Non-pigmented ciliary epithelial cell (primary cell): ENCODE measurements at regions not wholly inside any gene's neighbourhood (a gene's known extent, or its start where the extent isn't known, plus 50 kb on each side); places are given as distances from the start of the nearest gene placed in this dataset.
"Not testable (repeated sequence)": the region's sequence is repeated elsewhere in the genome, so short reads cannot be mapped to it uniquely, and the experiment has no call there.

Experiments used
- DNase-seq: peaks from one replicate; pipeline ENCODE4 v3.0.0-alpha.2; 2010; ENCODE audit warnings: low read depth

GRCh38 chr1:47684964-47685762 lies 247.3 kb downstream of the FOXD2 start:
- DNase-seq = no peak

- no peak for DNase-seq
Measured at GRCh38 chr1:47685763-47686066, 247.9 kb downstream of the FOXD2 start.

DNA sequence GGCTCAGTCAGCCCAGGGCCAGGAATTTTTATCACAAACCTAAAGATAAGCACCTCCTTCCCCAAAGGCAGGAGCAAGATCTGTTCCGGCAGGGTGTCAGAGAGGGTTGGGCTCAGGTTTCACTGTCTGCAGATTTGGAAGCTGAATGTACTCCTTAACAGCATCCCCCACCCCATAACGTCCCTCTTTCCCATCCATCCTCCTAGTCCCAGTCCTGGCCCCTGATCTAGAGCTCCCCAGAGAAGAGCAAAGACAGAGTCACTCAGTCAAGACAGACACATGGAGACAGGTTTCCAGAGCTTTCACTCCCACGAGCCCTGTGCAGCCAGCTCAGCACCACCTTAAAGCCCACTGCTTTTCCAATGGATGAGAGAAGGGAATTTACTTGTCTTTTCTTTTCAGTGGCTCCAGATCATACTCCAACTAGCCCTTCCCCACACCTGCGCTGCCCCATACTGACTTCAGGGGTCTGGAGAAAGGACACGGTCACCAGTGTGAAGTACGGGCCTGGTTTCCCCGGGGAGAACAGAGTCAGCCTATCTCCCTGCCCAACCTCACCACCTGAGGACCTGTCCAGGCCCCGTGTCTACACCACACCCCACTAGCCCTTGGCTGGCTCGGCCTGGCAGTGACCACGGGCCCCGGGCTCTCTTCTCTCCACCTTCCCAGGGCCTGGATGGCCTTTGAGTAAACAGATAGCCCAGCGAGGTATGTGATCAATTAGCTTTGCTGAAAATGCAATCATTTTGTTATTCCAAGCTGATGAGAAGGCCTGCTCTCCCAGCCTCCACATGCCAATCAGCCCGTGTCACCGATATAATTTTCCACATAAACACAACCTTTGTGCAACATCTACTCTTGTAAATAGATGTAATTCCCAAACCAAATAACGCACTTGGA lies 249.1 kb downstream of the FOXD2 start:
- no peak for DNase-seq

DNA sequence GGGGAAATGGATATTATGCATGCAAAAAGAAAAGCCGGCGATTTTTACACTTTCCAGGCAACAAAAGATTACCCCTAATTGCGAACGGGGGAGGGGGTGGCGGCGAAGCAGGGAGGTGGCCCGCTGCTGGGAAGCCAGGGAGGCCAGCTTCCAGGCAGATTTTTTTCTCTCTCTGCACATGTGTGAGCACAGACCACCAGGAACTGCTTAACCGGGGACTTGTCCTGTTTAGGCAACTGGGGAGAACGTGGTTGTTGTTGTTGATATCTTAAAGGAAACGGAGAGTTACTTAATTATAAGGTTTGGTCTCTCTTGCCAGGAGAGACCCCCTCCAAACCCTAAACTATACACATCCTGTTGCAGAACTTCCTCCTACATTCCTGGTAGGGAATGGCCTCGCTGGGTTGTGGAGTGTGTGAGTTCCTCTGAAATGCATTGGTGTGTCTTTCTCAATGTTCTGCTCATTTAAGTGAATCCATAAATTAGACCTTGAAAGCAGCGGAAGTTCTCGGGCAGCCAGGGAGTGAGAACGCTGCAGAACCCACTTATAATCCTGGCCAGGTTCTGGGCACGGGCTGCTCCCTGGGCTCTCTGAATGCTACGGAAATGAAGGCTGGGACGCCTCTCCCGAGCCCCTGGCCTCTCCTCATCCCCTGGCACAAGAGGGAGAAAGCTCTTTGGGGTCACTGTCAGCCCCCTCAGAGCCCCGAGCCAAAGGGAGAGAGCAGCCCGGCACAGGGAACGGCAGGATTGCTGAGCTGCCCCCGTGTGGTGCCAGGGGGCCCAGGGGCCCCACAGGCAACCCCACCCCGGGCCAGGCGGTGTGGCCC lies 250.0 kb downstream of the FOXD2 start:
- DNase-seq = no peak

- no peak for DNase-seq
Measured at GRCh38 chr1:47688461-47689296, 250.8 kb downstream of the FOXD2 start.

GRCh38 chr1:47689894-47690293 lies 252.1 kb downstream of the FOXD2 start:
- no peak for DNase-seq

DNA sequence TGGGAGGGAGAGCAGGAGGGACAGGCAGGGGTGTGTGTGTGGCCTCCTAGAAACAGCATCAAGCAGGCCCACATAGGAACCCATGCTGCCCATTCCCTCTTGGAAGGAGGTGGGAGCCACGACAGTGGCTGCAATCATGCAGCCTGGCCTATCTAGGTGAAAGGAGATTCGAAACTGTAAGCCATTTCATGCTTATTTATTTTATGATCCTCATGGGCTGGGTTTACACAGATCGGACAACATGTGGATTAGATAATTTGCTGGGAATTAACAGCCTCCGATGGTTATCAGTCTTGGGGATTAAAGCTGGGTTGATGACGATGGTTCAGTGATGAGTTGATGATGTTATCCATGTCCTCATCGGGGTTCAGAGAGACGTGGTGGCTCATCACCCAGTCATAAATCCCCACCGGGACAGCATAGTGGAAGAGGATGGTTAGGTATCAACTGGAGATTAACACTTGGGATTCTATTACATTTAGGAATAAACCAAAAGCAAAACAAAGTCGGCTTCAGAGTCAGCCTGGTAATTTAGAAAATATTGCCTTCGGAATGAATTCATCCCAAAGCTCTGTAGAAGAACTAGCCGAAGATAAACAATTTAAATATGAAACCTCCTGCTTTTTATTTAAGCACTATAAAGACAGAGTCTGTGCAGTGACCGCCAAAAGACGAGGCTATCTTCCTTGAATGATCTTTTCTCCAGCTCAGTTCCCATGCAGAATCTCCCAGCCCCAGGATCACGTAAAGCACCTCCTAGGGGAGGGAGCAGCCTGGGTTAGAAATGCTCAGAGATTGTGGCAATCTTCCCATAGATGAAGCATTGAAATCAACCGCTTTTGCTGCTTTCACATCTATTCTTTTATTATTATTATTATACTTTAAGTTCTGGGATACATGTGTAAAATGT lies 252.8 kb downstream of the FOXD2 start:
- DNase-seq = no peak

DNA sequence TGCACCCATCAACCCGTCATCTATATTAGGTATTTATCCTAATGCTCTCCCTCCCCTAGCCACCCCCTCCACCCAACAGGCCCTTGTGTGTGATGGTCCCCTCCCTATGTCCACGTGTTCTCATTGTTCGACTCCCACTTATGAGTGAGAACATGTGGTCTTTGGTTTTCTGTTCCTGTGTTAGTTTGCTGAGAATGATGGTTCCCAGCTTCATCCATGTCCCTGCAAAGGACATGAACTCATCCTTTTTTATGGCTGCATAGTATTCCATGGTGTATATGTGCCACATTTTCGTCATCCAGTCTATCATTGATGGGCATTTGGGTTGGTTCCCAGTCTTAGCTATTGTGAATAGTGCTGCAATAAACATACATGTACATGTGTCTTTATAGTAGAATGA lies 253.4 kb downstream of the FOXD2 start:
- not testable (repeated sequence) for DNase-seq

DNA sequence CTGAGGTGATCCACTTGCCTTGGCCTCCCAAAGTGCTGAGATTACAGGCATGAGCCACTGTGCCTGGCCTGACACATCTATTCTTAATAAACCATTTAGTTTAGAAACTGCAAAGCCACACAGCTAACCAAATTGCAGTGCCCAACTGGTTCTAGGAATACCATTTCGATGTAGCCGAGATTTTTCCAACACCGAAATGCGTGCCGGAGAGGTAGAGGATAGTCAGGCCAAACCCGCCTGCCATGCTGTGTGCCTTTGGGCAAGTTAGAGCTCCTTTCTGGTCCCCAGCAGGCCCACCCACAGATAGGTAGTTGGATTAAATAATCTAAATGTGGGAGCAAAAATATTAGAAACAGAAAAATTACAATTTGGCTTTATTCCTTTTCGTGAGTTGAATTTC lies 254.4 kb downstream of the FOXD2 start:
- no peak for DNase-seq

- no peak for DNase-seq
Measured at GRCh38 chr1:47693115-47693514, 255.3 kb downstream of the FOXD2 start.

DNA sequence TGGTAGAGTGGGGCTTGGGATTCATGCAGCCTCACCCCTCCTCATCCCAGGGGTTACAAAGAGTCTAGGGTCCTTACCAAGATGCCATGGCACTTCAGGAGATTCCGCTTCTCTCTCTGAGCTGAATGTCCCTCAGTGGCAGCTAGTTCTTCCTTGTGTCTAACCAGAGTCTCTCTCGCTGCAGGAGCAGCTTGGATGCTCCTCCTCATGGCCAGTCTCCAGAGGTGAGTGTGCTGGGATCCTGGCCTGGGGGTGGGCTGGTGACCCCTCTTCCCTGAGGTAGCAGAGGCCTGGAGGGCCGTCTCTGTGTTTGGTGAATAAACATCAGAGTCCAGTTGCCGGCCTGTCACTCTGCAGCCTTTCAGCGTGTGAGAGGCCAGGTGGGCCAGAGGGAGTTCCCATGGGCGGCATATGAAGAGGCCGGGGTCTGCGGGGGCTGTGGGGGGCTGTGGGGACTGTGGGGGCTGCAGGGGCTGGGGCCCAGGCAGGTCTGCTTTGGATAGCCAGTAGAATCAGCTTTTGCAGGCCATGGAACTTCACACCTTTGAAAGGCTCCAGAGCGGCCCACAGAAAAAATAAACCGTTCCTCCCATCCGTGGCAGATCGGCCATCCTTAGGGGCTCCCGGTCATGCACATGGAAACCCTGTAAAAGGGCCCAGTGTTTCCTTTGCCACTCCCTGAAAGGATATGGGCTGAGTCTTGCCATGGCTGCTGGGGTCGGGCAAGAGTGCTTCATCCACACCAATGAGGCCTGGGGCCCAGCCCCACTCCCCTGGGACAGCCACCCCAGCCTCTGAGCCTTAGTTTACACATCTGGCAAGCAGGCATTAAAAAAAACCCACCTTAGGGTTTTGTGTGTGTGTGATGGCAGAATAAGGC lies 256.4 kb downstream of the FOXD2 start:
- no peak for DNase-seq

- DNase-seq = no peak
Measured at GRCh38 chr1:47696404-47696736, 258.5 kb downstream of the FOXD2 start.

DNA sequence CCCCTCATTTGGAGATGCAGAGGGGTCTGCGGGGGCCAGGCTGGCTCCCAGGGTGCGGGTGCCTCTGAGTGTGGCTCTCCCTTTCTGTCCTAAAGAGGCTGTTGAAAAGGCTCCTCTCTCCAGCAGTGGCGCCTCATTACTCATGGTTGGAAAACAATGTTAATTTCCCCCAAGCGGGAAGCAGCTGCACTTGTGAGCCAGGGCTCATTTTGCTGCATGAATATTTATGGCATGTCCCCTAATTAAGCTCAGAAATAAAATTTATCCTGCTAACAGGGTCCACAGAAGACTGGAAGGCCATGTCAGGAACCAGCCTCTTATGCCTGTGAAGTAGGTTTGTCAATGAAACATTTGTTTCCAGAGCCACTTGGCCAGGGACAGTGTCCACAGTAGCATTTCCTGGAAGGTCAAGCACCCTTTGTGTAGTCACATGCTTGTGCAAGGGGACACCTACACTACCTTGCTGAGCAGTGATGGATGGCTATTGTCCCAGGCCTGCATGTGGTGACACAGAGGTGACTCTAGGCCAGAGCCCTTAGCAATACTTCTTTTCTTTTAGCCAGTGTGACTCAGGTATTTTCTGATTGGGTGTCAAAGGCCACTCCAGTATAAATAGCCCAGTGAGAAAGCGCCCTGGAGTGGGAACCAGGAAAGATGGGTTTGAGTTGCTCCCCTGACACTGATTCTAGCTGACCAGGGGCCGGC lies 259.0 kb downstream of the FOXD2 start:
- DNase-seq = no peak

GRCh38 chr1:47697616-47698335 lies 259.9 kb downstream of the FOXD2 start:
- DNase-seq = no peak

GRCh38 chr1:47699492-47700235 lies 261.8 kb downstream of the FOXD2 start:
- no peak for DNase-seq

- no peak for DNase-seq
Measured at GRCh38 chr1:47701283-47701682, 263.4 kb downstream of the FOXD2 start.

DNA sequence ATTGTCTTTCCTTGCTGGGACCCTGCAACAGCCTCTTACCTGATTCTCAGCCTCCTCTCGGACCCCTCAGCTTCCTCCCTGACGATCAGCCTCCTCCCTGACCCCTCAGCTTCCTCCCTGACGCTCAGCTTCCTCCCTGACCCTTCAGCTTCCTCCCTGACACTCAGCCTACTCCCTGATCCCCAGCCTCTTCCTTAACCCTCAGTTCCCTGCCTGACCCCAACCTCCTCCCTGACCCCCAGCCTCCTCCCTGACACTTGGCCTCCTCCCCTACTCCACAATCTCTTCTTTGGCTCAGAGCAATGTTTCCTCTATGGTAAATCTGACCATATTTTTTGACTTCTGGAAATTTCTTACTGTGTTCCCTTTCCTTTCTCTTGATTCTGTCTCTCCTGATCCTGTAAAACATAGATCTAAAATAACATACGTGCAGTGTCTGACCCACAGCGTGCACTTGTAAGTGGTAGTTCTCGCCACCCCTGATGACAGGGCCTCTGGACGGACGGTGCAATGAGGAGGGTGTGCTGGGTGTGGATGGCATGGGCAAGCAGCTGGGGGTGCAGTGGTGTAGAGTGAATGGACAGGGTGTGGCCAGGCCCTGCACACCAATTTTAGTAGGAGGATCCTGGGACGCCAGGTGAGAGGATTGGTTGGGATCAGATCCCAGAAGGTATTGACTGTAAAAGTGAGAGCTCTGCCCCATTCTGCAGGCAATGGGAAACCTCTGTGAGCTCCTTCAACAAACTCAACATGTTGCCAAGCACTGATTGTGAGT lies 264.1 kb downstream of the FOXD2 start:
- DNase-seq = no peak
